Endothelial cell (in vitro differentiated cells): ENCODE measurements at regions not wholly inside any gene's neighbourhood (a gene's known extent, or its start where the extent isn't known, plus 50 kb on each side); places are given as distances from the start of the nearest gene placed in this dataset.

ENCODE experiments used
- DNase-seq: peaks from one replicate; pipeline ENCODE4 v3.0.0; 2021; ENCODE audit warnings: low spot score
- H3K27ac Mint-ChIP-seq: one replicate; pipeline ENCODE4 v1.8.0; 2021; ENCODE audit warnings: mixed read lengths, inconsistent platforms; ENCODE audit not compliant: unreplicated experiment
- H3K27me3 Mint-ChIP-seq: one replicate; pipeline ENCODE4 v1.8.0; 2021; ENCODE audit warnings: mild to moderate bottlenecking, moderate library complexity, mixed read lengths, inconsistent platforms; ENCODE audit not compliant: unreplicated experiment
- H3K36me3 Mint-ChIP-seq: one replicate; pipeline ENCODE4 v1.8.0; 2021; ENCODE audit warnings: mild to moderate bottlenecking, low read depth, mixed read lengths, inconsistent platforms; ENCODE audit not compliant: unreplicated experiment
- H3K4me1 Mint-ChIP-seq: one replicate; pipeline ENCODE4 v1.8.0; 2021; ENCODE audit warnings: mild to moderate bottlenecking, mixed read lengths, inconsistent platforms; ENCODE audit not compliant: unreplicated experiment
- H3K4me3 Mint-ChIP-seq: one replicate; pipeline ENCODE4 v1.8.0; 2021; ENCODE audit warnings: mild to moderate bottlenecking, mixed read lengths, inconsistent platforms; ENCODE audit not compliant: unreplicated experiment
- H3K9me3 Mint-ChIP-seq: one replicate; pipeline ENCODE4 v1.8.0; 2021; ENCODE audit warnings: mixed read lengths, inconsistent platforms; ENCODE audit not compliant: unreplicated experiment
- TF ChIP-seq, protein P1 (sequence below): fragments of 200-600 bp; sonication (generic); IDR thresholded peaks from one replicate; pipeline ENCODE4 v1.5.0; 2021; ENCODE audit warnings: antibody characterized with exemption; ENCODE audit not compliant: unreplicated experiment

DNA sequence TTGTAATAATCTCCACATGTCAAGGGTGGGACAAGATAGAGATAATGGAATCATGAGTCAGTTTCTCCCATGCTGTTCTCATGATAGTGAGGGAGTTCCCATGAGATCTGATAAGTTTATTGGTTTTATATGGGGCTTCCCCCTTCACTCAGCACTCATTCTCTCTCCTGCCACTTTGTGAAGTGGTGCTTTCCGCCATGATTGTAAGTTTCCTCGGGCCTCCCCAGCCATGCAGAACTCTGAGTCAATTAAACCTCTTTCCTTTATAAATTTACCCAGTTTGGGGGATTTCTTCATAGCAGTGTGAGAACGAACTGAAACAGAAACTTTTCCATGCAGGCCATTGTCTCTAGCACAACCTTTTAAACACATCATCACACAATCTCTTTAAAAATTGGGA, 221.5 kb upstream of the BRINP3 start:
- DNase-seq = no peak
- Mint-ChIP-seq H3K9me3 (no peaks in the 10 kb centered on the region), H3K36me3 (no peaks in the 10 kb centered on the region), H3K27me3 (no peaks in the 10 kb centered on the region), H3K4me1 (no peaks in the 10 kb centered on the region), H3K4me3 (no peak overlapping the region), H3K27ac (no peak overlapping the region)
- TF ChIP-seq, protein P1, sequence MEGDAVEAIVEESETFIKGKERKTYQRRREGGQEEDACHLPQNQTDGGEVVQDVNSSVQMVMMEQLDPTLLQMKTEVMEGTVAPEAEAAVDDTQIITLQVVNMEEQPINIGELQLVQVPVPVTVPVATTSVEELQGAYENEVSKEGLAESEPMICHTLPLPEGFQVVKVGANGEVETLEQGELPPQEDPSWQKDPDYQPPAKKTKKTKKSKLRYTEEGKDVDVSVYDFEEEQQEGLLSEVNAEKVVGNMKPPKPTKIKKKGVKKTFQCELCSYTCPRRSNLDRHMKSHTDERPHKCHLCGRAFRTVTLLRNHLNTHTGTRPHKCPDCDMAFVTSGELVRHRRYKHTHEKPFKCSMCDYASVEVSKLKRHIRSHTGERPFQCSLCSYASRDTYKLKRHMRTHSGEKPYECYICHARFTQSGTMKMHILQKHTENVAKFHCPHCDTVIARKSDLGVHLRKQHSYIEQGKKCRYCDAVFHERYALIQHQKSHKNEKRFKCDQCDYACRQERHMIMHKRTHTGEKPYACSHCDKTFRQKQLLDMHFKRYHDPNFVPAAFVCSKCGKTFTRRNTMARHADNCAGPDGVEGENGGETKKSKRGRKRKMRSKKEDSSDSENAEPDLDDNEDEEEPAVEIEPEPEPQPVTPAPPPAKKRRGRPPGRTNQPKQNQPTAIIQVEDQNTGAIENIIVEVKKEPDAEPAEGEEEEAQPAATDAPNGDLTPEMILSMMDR = no peak

DNA sequence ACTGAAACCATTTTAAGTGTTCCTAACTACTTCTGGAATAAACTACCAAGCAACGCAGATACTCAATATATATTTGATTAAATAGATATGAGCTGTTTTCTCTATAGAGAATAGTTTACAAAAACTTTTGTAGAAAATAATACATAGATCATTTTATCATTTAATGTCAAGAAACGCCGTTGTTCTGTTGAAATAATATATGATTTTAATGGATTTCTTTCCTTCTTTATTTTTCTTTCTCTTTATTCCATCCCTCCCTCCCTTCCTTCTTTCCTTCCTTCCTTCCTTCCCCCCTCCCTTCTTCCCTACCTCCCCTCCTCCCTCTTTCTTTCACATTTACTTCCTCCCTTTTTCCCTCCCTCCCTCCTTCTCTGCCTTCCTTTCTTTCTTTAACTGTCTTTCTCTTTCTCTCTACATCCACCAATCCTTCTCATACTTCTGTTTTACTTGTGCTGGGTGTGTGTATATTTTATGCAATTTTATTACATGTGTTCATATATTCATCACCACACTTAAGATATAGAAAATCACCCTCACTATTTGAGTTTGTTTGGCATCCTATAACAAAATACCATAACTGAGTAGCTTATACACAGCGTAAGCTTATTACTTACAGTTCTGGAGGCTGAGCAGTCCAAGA, 230.9 kb upstream of the BRINP3 start:
- Mint-ChIP-seq H3K36me3 (no peaks in the 10 kb centered on the region), H3K9me3 (no peaks in the 10 kb centered on the region), H3K27ac (no peak overlapping the region), H3K4me3 (no peak overlapping the region), H3K4me1 (no peaks in the 10 kb centered on the region), H3K27me3 (no peaks in the 10 kb centered on the region)
- TF ChIP-seq, protein P1 = no peak
- no peak for DNase-seq

DNA sequence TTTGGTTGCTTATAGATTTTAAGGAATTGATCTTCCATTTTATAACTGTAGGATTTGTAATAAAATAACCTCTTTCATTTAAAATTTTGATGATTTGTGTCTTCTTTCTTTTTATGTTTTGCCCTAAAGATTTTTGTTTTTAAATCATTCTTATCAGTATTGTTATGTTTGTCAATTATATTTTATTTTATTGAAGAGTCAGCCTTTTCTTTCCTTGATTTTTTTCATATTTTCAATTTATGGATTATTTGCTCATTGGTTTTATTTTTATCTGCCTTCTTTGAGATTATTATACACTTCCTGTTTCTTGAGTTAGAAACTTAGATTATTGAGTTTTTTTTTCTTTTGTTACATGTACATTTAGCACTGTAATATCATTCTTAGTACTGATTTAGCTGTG, 233.4 kb upstream of the BRINP3 start:
- Mint-ChIP-seq H3K4me3 (no peak overlapping the region), H3K9me3 (no peaks in the 10 kb centered on the region), H3K27me3 (no peaks in the 10 kb centered on the region), H3K4me1 (no peaks in the 10 kb centered on the region), H3K27ac (no peak overlapping the region), H3K36me3 (no peaks in the 10 kb centered on the region)
- no peak for DNase-seq
- TF ChIP-seq, protein P1 = no peak

DNA sequence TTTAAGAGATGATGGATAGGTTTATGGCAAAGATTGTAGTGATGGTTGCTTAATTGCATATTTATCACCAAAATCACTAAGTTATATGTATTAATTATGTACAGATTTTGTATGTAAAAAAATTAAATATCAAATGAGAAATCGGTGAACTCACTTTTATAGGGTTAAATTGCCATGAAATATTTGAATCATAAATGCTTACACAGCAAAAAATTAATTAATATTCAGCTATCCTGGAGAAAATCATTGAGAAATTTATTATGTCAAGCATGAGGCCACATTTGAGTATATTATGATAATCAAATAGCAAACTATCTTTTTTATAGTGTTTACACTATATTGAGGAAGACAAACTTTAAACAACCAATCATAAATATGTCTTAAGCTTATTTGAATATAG, 239.4 kb upstream of the BRINP3 start:
- H3K36me3 Mint-ChIP-seq = no peaks in the 10 kb centered on the region
- no peak overlapping the region for H3K27ac Mint-ChIP-seq
- no peaks in the 10 kb centered on the region for H3K9me3 Mint-ChIP-seq
- DNase-seq = no peak
- H3K27me3 Mint-ChIP-seq = no peaks in the 10 kb centered on the region
- TF ChIP-seq, protein P1 = no peak
- H3K4me1 Mint-ChIP-seq = no peaks in the 10 kb centered on the region
- no peak overlapping the region for H3K4me3 Mint-ChIP-seq

DNA sequence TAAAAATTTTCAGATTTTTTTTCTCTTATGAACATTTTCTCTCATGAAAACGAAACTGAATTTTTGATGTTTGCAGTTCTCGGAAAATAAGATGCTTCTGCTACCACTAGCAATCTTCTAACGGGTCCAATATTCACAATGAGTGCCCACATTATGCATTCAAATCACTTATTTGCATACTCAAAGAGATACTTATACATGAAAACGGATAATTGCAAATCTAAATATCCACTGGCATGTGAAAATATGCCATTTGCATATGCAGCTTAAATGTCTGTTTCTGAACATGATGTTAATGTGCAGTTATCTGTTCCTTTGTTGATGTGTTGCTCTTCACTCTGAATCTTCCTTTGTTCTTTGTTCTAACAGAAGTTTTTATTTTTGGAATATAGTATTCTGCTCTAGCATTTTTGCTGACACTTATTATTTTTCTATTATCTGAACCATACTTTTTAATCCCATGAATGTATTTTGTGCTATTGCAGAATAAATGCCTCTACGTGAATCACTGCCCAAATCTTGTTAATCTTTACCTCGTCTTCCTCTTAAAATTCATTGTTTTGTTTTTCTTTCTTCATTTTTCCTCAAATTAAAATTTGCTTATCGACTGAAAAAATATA, 259.4 kb upstream of the BRINP3 start:
- Mint-ChIP-seq H3K36me3 (no peaks in the 10 kb centered on the region), H3K4me1 (no peaks in the 10 kb centered on the region), H3K27me3 (no peaks in the 10 kb centered on the region), H3K27ac (no peak overlapping the region), H3K4me3 (no peak overlapping the region), H3K9me3 (no peaks in the 10 kb centered on the region)
- TF ChIP-seq, protein P1 = no peak
- DNase-seq = no peak
